ENCODE measurements at regions not wholly inside any gene's neighbourhood (a gene's known extent, or its start where the extent isn't known, plus 50 kb on each side); places are given as distances from the start of the nearest gene placed in this dataset.
"Not testable (repeated sequence)": the region's sequence is repeated elsewhere in the genome, so short reads cannot be mapped to it uniquely, and the experiment has no call there.

DNA sequence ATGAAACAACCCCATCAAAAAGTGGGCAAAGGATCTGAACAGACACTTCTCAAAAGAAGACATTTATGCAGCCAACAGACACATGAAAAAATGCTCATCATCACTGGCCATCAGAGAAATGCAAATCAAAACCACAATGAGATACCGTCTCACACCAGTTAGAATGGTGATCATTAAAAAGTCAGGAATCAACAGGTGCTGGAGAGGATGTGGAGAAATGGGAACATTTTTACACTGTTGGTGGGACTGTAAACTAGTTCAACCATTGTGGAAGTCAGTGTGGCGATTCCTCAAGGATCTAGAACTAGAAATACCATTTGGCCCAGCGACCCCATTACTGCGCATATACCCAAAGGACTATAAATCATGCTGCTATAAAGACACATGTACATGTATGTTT is 179.1 kb downstream of the LRRC70 start:
- not testable (repeated sequence) for DNase-seq

GRCh38 chr5:62752998-62753367 is 174.4 kb downstream of the LRRC70 start:
- not testable (repeated sequence) for DNase-seq

GRCh38 chr5:62752056-62752997 is 173.7 kb downstream of the LRRC70 start:
- not testable (repeated sequence) for DNase-seq

DNA sequence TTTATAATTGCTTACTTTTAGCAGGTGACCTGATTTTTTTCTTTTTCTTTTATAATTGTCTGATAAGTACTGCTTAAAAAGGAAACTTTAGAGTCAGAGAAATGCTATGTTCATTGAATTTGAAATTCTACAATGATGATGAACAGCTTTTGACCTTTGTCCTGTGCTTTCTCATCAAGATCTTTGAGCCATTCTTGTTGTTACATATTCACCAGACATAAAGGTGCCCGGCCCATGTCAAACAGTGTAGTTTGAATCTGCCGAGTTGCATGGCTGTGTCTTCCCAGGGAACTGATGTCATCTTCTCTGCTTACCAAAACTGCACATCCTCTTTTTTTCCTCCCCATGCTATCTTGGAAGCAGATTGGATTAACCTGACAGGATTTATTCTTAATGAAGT is 163.6 kb downstream of the LRRC70 start:
- no peak for DNase-seq

DNA sequence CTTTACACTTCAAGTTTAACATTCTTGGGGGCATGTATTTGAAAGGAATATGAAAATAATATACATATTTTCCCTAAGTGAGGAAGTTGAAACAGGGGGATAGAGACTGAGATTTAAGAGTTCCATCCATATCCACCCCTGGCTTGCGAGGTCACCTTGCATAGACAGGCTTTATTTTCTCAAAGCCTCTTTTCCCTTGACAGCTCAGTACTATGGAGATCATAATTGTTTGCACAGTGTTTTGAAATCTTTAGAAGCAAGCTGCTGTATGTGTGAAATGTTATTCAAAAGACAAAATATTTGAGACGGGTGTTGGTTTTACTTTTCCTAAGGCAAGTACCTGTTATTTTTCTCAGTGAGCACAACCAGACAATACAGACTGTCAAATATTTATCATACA is 163.1 kb downstream of the LRRC70 start:
- DNase-seq = no peak

DNA sequence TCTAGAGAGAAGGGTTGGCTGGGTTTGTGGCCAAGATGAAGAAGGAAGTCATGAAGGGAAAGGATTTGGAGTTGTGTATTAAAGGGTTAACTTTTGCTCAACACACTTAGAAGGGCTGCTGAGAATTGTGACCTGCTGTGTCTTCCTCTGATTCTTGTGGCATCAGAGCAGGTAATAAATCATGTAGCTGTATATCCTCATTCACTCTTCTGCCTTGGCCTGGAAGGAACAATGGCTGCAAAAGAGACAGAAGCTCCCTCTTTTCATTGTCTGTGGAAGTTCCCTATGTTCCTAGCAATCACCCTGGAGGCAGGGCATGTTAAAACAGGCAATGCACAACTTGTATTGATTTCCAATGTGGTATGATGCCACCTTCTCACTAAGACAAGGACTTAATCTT is 159.1 kb downstream of the LRRC70 start:
- no peak for DNase-seq

- no peak for DNase-seq
Measured at GRCh38 chr5:62732677-62733121, 154.1 kb downstream of the LRRC70 start.

DNA sequence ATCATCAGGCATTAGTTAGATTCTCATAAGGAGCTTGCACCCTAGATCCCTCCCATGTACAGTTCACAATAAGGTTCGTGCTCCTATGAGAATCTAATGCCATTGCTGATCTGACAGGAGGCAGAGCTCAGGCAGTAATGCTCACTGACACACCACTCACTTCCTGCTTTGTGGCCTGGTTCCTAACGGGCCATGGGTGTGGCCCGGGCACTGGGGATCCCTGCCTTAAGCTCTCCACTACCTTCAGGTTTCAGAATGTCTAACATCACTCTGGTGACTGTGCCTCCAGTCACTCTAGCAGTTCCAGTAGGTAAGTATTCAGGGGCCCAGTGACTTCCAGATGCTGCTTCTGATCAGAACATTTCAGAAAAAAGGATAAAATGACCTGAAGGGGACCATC is 152.4 kb downstream of the LRRC70 start:
- DNase-seq = no peak

DNA sequence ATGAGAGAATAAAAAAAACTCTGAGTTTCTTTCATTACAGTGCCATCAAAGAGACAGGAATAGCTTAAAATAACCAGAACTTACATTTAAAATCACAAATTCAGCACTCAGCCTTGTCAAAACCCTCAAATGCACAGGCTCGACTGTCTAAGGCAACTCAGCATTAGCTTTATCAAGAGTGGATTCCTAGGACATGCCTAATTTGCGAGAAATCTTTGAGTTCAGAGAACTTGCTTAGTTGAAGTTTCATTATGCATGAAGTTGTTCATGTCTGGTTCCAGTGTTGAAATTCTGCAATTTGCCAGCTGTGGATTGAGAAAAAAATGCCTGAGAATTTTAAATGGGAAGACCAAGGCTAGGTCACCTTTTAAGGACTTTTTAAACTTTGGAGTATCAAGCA is 151.1 kb downstream of the LRRC70 start:
- no peak for DNase-seq

GRCh38 chr5:62727861-62728260 is 149.2 kb downstream of the LRRC70 start:
- DNase-seq = no peak

- no peak for DNase-seq
Measured at GRCh38 chr5:62727184-62727583, 148.6 kb downstream of the LRRC70 start.

GRCh38 chr5:62722360-62722759 is 143.7 kb downstream of the LRRC70 start:
- no peak for DNase-seq

GRCh38 chr5:62720031-62720441 is 141.4 kb downstream of the LRRC70 start:
- DNase-seq = no peak

DNA sequence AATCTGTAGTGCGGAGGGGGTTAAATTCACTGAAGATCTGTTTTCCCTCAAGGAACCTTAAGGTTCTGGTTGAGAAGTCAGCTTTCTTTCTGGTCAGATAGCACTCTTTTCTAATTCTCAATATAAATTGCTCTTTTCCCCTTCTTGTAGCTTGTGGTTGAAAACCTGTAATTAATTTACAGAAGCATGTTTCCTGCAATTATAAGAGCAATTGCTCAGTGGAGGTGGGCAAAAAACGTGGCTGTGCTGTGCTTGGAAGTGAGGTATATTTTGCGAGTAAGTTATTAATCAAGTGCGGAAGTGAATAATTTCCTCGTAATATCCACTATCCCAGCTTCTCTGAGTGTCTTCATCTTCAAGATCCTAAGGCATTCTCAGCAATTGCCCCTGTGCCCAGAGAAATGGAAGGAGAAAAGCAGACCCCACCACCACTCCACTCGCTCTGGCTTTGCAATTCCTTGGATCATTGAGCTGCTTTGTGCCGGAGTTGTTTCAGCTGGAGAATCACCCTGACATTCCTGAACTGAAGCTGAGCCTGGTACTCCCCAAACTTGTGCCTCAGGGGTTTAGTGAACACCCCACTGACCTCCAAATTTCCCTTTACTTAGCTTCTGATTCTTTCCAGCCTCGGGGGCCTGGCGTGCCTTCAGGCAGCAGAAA is 140.6 kb downstream of the LRRC70 start:
- DNase-seq = no peak

DNA sequence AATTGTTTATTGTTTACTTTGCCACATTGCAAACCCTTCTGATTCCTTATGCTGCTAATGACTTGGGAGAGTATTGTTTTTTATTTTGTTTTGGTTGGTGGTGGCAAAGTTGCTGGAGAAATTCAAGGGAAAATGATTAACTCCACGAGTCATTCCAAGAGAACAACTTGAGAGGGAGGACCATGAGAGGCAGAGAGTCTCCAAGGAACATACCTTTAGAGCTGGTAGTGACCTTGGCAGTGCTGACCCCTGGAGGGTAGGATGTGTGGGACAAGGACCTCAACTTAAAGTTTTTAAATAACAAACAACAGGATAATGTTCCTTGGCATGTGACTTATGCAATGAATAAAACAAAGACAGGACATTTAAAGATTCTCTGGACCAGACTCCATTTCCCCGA is 139.7 kb downstream of the LRRC70 start:
- DNase-seq = no peak

GRCh38 chr5:62717301-62717933 is 138.8 kb downstream of the LRRC70 start:
- no peak for DNase-seq

DNA sequence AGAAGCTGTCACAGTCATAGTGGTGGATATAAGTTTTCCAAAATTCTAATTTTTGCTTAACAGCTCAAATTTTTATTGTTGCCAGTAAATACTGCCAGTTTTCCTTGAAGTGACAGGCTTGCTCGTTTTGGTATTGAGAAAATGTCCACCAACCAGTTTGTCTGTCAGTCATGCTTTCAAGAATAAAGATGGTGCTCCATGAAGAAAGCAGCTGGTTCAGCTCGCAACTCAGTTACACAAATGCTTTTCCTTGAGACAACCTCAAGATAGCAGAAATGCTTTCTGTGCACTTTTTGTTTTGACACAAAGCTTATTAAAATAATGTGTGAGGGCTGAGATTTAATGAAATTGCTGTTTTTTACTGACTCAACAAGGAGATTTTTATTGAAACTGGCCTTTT is 135.7 kb downstream of the LRRC70 start:
- DNase-seq = no peak

GRCh38 chr5:62708481-62709325 is 130.1 kb downstream of the LRRC70 start:
- no peak for DNase-seq

DNA sequence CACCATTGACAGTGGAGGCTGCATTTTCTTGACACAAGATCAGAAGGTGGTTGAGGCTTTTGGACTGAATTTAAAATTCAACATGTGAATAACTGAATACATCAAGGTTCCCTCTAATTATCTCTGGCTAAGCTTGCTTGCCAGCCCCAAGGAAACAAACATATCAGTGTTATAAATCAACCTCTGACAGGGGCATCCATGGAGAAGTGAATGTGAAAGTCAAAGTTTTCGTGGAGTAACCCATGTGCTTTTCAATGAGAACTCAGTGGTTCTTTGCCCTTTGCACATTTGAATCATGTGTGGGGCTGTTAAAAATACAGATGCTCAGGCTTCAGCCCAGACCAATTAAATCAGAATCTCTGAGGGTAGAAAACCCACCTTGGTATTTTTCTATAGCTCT is 128.9 kb downstream of the LRRC70 start:
- DNase-seq = no peak

DNA sequence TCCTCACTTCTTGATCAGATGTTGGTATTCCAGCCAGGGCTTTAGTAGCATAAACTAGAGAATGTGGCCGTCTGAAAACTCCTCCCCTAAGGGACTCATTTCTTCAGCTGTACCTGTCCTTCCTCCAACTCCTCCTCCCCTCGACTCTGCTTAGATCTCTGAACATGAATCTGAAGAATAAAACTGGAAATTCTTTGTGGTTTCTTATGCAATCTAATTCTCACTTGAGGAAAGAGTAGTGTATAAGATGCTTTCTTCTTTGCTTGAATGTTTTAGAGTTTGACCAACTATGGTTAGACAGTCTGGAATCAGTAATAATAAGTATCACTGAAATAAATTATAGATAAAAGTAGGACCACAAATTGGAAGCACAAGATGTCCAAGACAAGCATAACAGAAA is 128.5 kb downstream of the LRRC70 start:
- DNase-seq = no peak

- DNase-seq = no peak
Measured at GRCh38 chr5:62705022-62705421, 126.4 kb downstream of the LRRC70 start.

DNA sequence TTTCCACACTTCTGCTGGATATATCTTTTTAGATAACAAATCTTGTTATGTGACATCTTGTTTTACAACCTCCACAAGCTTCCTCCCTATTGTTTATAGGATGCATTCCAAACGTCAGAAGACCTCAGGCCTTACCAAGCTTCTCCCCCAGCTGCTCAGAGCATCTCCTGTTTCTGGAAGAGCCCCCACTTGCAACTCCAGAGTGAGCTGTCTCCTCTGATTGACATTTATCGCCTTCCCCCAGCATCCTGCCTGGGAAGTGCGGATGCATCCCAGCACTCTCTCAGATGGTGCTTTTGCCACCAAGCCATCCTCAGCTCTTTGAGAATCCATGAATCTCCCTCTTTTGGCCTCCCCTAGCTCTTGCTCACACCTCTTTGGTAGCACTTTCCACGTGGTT is 123.5 kb downstream of the LRRC70 start:
- no peak for DNase-seq

DNA sequence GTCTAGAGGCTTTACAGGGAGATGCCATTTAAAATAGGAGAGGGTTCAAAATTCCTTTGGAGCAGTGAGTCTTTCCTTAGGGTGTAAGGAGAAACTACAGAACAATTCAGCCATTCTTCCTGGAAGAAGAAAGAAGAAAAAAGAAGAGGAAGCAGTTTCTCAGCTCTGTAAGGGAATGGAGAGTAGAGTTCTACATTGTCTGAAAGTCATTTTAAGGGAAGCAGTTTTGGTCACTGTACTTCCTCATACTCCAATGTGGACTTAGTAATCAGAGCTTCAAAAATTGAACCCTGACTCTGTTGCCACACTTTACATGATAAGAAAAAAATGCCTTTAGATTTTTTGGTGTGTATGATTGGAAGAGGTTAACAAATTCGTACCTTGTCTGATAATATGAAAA is 122.4 kb downstream of the LRRC70 start:
- DNase-seq = no peak
